Osteocyte (in vitro differentiated cells): ENCODE measurements at regions not wholly inside any gene's neighbourhood (a gene's known extent, or its start where the extent isn't known, plus 50 kb on each side); places are given as distances from the start of the nearest gene placed in this dataset.

ENCODE experiments used
- DNase-seq: peaks from one replicate; pipeline ENCODE4 v3.0.0; 2021; ENCODE audit warnings: mixed read lengths; ENCODE audit not compliant: unreplicated experiment; ENCODE audit errors: extremely low spot score
- H3K27ac Mint-ChIP-seq: one replicate; pipeline ENCODE4 v1.8.0; 2021; ENCODE audit warnings: mild to moderate bottlenecking, mixed read lengths; ENCODE audit not compliant: unreplicated experiment
- H3K27me3 Mint-ChIP-seq: one replicate; pipeline ENCODE4 v1.8.0; 2021; ENCODE audit warnings: mixed read lengths; ENCODE audit not compliant: unreplicated experiment
- H3K36me3 Mint-ChIP-seq: one replicate; pipeline ENCODE4 v1.8.0; 2021; ENCODE audit warnings: mixed read lengths; ENCODE audit not compliant: unreplicated experiment
- H3K4me1 Mint-ChIP-seq: one replicate; pipeline ENCODE4 v1.8.0; 2021; ENCODE audit warnings: mixed read lengths; ENCODE audit not compliant: unreplicated experiment
- H3K4me3 Mint-ChIP-seq: one replicate; pipeline ENCODE4 v1.8.0; 2021; ENCODE audit warnings: mild to moderate bottlenecking, moderate library complexity, mixed read lengths; ENCODE audit not compliant: unreplicated experiment
- H3K9me3 Mint-ChIP-seq: one replicate; pipeline ENCODE4 v1.8.0; 2021; ENCODE audit warnings: mixed read lengths; ENCODE audit not compliant: unreplicated experiment
- TF ChIP-seq, protein P1 (sequence below): fragments of 200-600 bp; sonication (generic); IDR thresholded peaks from 2 replicates; pipeline ENCODE4 v1.5.0; 2021; ENCODE audit warnings: antibody characterized with exemption, mild to moderate bottlenecking, moderate library complexity

DNA sequence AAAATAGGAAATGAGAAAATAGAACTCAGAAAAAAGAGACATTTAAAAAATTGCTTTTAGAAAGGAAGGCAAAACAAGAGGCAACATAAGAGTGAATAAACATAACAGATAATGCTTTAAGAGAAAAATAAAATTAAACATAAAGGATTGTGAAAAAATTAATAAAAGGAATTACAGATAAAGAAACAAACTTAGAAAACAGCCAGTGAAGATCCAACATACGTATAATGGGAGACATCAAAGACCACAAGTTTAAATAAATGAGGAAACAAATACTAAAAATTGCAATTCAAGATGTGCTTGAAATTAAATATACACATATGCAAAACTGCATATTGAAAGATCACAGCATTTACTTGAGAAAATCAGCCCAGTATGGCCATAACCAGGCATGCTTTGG is 448.9 kb downstream of the NBAS start:
- H3K36me3 Mint-ChIP-seq: peaks cover 3% of the 10 kb centered on the region
- no peaks in the 10 kb centered on the region for H3K27me3 Mint-ChIP-seq
- DNase-seq: no peak
- H3K9me3 Mint-ChIP-seq: peaks cover 53% of the 10 kb centered on the region
- H3K4me3 Mint-ChIP-seq: no peak overlapping the region
- H3K27ac Mint-ChIP-seq: no peak overlapping the region
- H3K4me1 Mint-ChIP-seq: no peaks in the 10 kb centered on the region
- TF ChIP-seq, protein P1, sequence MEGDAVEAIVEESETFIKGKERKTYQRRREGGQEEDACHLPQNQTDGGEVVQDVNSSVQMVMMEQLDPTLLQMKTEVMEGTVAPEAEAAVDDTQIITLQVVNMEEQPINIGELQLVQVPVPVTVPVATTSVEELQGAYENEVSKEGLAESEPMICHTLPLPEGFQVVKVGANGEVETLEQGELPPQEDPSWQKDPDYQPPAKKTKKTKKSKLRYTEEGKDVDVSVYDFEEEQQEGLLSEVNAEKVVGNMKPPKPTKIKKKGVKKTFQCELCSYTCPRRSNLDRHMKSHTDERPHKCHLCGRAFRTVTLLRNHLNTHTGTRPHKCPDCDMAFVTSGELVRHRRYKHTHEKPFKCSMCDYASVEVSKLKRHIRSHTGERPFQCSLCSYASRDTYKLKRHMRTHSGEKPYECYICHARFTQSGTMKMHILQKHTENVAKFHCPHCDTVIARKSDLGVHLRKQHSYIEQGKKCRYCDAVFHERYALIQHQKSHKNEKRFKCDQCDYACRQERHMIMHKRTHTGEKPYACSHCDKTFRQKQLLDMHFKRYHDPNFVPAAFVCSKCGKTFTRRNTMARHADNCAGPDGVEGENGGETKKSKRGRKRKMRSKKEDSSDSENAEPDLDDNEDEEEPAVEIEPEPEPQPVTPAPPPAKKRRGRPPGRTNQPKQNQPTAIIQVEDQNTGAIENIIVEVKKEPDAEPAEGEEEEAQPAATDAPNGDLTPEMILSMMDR: no peak

DNA sequence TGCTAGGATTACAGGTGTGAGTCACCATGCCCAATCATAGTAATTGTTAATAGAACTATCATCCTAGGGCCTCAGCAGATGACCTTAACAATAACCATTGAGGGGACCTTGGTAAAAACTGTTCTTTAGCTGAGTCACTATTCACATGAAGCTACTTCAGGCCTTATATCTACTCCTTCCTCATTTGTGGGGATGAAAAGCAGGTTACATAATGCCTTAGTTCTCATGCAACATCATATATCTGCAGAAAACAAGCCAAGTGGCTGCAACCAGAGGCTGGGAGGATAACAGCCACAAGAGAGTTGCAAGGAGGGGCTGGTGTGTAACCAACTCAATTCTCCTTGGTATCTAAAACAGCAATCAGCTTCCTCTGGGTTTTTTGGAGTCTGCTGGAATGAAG is 445.4 kb downstream of the NBAS start:
- Mint-ChIP-seq H3K27me3 (no peaks in the 10 kb centered on the region), H3K4me1 (no peaks in the 10 kb centered on the region), H3K4me3 (no peak overlapping the region), H3K27ac (no peak overlapping the region), H3K36me3 (peaks cover 3% of the 10 kb centered on the region), H3K9me3 (peaks cover 37% of the 10 kb centered on the region)
- TF ChIP-seq, protein P1: no peak
- no peak for DNase-seq

DNA sequence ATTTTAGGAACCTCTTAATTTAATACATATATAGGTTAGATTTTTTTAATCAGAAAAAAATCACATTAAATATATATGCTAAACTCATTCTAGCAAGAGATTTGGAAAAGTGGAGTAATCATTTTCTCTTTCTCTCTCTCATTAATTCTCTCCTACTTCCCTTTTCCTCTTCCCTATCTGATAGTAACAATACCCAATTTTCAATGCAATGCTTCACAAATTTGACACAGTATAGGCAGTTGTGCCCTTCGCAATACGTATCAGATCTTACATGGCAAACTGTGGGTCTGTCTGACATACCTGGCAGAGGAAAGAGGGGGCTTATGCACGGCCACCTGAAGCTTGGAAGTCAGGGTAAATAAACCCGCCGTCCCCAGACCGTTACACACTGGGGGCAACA is 444.3 kb downstream of the NBAS start:
- H3K27me3 Mint-ChIP-seq: no peaks in the 10 kb centered on the region
- H3K36me3 Mint-ChIP-seq: peaks cover 3% of the 10 kb centered on the region
- DNase-seq: no peak
- no peaks in the 10 kb centered on the region for H3K4me1 Mint-ChIP-seq
- no peak overlapping the region for H3K4me3 Mint-ChIP-seq
- H3K27ac Mint-ChIP-seq: no peak overlapping the region
- TF ChIP-seq, protein P1: no peak
- peaks cover 28% of the 10 kb centered on the region for H3K9me3 Mint-ChIP-seq
